CD14-positive monocyte (primary cell): ENCODE measurements at regions not wholly inside any gene's neighbourhood (a gene's known extent, or its start where the extent isn't known, plus 50 kb on each side); places are given as distances from the start of the nearest gene placed in this dataset.
"Not testable (repeated sequence)": the region's sequence is repeated elsewhere in the genome, so short reads cannot be mapped to it uniquely, and the experiment has no call there.

Experiments used
- DNase-seq, 3 donors: peaks; one replicate each; pipeline ENCODE4 v3.0.0-alpha.2; 2011 to 2022
- H2AFZ ChIP-seq: 2 replicates; pipeline ENCODE4 v1.6.0; 2012; ENCODE audit warnings: mild to moderate bottlenecking, low read depth, low read length, inconsistent platforms; ENCODE audit not compliant: insufficient read depth, poor library complexity, severe bottlenecking
- H3K27ac ChIP-seq, 2 donors: 1 replicate in 1 of 2; 2 replicates in 1 of 2; pipeline ENCODE4 v1.5.1; 2012 to 2013; ENCODE audit warnings: low read length in 2 of 2, control low read depth in 1 of 2, inconsistent platforms in 1 of 2, low read depth in 1 of 2, mild to moderate bottlenecking in 1 of 2
- H3K27me3 ChIP-seq, 2 donors: one replicate each; pipeline versions ENCODE4 v1.6.0 to v1.6.1; 2011 to 2013; ENCODE audit warnings: low read length in 2 of 2; ENCODE audit not compliant: control insufficient read depth in 2 of 2, insufficient read depth in 2 of 2
- H3K36me3 ChIP-seq, 2 donors: replicated peaks in 1 of 2; 1 replicate in 1 of 2; 2 replicates in 1 of 2; pipeline versions ENCODE4 v1.5.1 to v1.6.1; 2012 to 2013; ENCODE audit warnings: low read length in 2 of 2, control low read depth in 1 of 2, inconsistent platforms in 1 of 2, mild to moderate bottlenecking in 1 of 2; ENCODE audit not compliant: insufficient read depth in 2 of 2, control insufficient read depth in 1 of 2
- H3K4me1 ChIP-seq, 2 donors: 1 replicate in 1 of 2; 2 replicates in 1 of 2; pipeline versions ENCODE4 v1.5.1 to v1.6.1; 2012 to 2013; ENCODE audit warnings: low read length in 2 of 2, control low read depth in 1 of 2, inconsistent platforms in 1 of 2, mild to moderate bottlenecking in 1 of 2, moderate library complexity in 1 of 2; ENCODE audit not compliant: insufficient read depth in 2 of 2, control insufficient read depth in 1 of 2
- H3K4me2 ChIP-seq: replicated peaks from 2 replicates; pipeline ENCODE3; 2012; ENCODE audit warnings: low read length, moderate library complexity, mild to moderate bottlenecking; ENCODE audit not compliant: poor library complexity, severe bottlenecking; ENCODE audit errors: extremely low read depth
- H3K4me3 ChIP-seq, 3 experiments: fragments of 200-600 bp in 1 of 3; sonication (generic) in 1 of 3; replicated peaks in 1 of 3; 1 replicate in 2 of 3; 2 replicates in 1 of 3; pipeline ENCODE4 v1.5.1; 2011 to 2013; ENCODE audit warnings: low read length in 3 of 3, mild to moderate bottlenecking in 3 of 3, control low read depth in 2 of 3, low read depth in 2 of 3, inconsistent platforms in 1 of 3, moderate library complexity in 1 of 3
- H3K79me2 ChIP-seq: 2 replicates; pipeline ENCODE4 v1.6.0; 2012; ENCODE audit warnings: mild to moderate bottlenecking, control low read depth, inconsistent platforms, low read length, moderate library complexity; ENCODE audit not compliant: insufficient read depth
- H3K9ac ChIP-seq: 2 replicates; pipeline ENCODE4 v1.6.0; 2017; ENCODE audit warnings: low read length, mild to moderate bottlenecking; ENCODE audit not compliant: insufficient read depth, poor library complexity, severe bottlenecking
- H3K9me3 ChIP-seq, 2 donors: replicated peaks in 1 of 2; 1 replicate in 1 of 2; 2 replicates in 1 of 2; pipeline versions ENCODE4 v1.5.1 to v1.6.1; 2012 to 2013; ENCODE audit warnings: low read length in 2 of 2, control low read depth in 1 of 2; ENCODE audit not compliant: control insufficient read depth in 1 of 2, insufficient read depth in 1 of 2
- H4K20me1 ChIP-seq: 2 replicates; pipeline ENCODE4 v1.6.0; 2012; ENCODE audit warnings: mild to moderate bottlenecking, low read length, control low read depth, moderate library complexity; ENCODE audit not compliant: insufficient read depth
- H3K27ac Mint-ChIP-seq, 7 donors: one replicate each; pipeline ENCODE4 v1.8.0; 2020; ENCODE audit warnings: mild to moderate bottlenecking in 7 of 7, mixed read lengths in 7 of 7, moderate library complexity in 6 of 7, inconsistent platforms in 2 of 7
- H3K27me3 Mint-ChIP-seq, 3 donors: one replicate each; pipeline ENCODE4 v1.8.0; 2021 to 2022; ENCODE audit warnings: low read depth in 3 of 3, mild to moderate bottlenecking in 3 of 3, mixed read lengths in 3 of 3, moderate library complexity in 3 of 3, inconsistent platforms in 1 of 3
- H3K36me3 Mint-ChIP-seq, 2 donors: one replicate each; pipeline ENCODE4 v1.8.0; 2020; ENCODE audit warnings: mixed read lengths in 2 of 2, inconsistent platforms in 1 of 2, mild to moderate bottlenecking in 1 of 2
- H3K4me1 Mint-ChIP-seq: one replicate; pipeline ENCODE4 v1.8.0; 2020; ENCODE audit warnings: mild to moderate bottlenecking, mixed read lengths
- H3K4me3 Mint-ChIP-seq, 2 donors: one replicate each; pipeline ENCODE4 v1.8.0; 2020; ENCODE audit warnings: mild to moderate bottlenecking in 2 of 2, mixed read lengths in 2 of 2, moderate library complexity in 1 of 2
- H3K9me3 Mint-ChIP-seq, 7 donors: one replicate each; pipeline ENCODE4 v1.8.0; 2020 to 2022; ENCODE audit warnings: mixed read lengths in 7 of 7, mild to moderate bottlenecking in 6 of 7, moderate library complexity in 6 of 7, inconsistent platforms in 2 of 7
- WGBS: methylation state at CpG from one replicate; pipeline ENCODE4 v1.1.5; 2013; ENCODE audit warnings: missing lambda C conversion rate; ENCODE audit not compliant: insufficient coverage; 5-methylcytosine and 5-hydroxymethylcytosine counted together
- intact Hi-C, 2 donors: fragments of 100-400 bp; cut with micrococcal nuclease; formaldehyde crosslinking; loops; one replicate each; pipeline versions ENCODE4 v1.15.0 to v1.15.1; 2023
- TF ChIP-seq, protein P1 (sequence below): fragments of 200-600 bp; IDR thresholded peaks from one replicate; pipeline ENCODE4 v1.8.0; 2022; ENCODE audit warnings: antibody characterized with exemption, mild to moderate bottlenecking

DNA sequence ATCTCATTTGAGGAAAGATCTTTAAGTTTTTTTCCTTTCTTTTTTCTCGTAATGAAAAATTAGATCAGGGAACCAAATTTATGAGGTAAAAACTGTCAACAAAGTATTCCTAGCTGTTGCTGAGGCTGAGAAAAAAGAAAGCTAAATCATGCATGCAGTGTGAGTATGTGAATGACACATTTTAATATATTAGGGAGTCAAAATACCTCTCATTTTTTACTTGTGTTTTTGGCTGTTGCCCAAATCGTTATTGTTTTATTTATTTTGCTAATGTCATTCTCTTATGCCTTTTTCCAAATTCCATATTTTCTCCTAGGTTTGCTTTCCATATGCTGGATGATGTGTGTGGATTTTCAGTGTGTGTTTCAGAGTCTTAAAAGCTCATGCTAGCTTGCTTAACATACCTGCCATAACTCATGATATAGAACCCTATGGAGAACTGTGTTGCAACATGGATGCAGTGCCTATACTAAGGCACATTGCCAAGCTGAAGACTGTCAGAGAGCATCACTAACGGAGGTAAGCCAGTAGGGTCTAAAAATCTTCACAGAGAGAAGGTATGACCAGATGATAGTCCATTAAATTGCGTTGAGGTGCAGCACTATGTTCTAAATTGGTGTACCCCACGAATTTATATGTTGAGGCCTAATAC is 629.5 kb upstream of the KCNMB2 start:
- Histone ChIP-seq H4K20me1 (no peaks in the 10 kb centered on the region), H3K9ac (no peak overlapping the region), H3K4me1 (no peaks in the 10 kb centered on the region), H3K4me3 (no peak overlapping the region), H3K27me3 (no peaks in the 10 kb centered on the region), H3K9me3 (peaks cover 4 to 10% of the 10 kb centered on the region in 2 donors), H2AFZ (no peak overlapping the region), H3K79me2 (no peaks in the 10 kb centered on the region), H3K27ac (no peak overlapping the region), H3K4me2 (no peak overlapping the region), H3K36me3 (no peaks in the 10 kb centered on the region)
- Mint-ChIP-seq H3K4me3 (no peak overlapping the region), H3K4me1 (no peaks in the 10 kb centered on the region), H3K36me3 (no peaks in the 10 kb centered on the region), H3K27ac (no peak overlapping the region), H3K27me3 (peaks cover 0 to 2% (median 0%) of the 10 kb centered on the region in 3 donors), H3K9me3 (peaks cover 5 to 13% (median 6%) of the 10 kb centered on the region in 7 donors)
- TF ChIP-seq, protein P1, sequence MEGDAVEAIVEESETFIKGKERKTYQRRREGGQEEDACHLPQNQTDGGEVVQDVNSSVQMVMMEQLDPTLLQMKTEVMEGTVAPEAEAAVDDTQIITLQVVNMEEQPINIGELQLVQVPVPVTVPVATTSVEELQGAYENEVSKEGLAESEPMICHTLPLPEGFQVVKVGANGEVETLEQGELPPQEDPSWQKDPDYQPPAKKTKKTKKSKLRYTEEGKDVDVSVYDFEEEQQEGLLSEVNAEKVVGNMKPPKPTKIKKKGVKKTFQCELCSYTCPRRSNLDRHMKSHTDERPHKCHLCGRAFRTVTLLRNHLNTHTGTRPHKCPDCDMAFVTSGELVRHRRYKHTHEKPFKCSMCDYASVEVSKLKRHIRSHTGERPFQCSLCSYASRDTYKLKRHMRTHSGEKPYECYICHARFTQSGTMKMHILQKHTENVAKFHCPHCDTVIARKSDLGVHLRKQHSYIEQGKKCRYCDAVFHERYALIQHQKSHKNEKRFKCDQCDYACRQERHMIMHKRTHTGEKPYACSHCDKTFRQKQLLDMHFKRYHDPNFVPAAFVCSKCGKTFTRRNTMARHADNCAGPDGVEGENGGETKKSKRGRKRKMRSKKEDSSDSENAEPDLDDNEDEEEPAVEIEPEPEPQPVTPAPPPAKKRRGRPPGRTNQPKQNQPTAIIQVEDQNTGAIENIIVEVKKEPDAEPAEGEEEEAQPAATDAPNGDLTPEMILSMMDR = no peak
- WGBS = 79% methylated on average over 2 of the region's 5 CpGs
- DNase-seq = no peak
- intact Hi-C loops = no loop called here

DNA sequence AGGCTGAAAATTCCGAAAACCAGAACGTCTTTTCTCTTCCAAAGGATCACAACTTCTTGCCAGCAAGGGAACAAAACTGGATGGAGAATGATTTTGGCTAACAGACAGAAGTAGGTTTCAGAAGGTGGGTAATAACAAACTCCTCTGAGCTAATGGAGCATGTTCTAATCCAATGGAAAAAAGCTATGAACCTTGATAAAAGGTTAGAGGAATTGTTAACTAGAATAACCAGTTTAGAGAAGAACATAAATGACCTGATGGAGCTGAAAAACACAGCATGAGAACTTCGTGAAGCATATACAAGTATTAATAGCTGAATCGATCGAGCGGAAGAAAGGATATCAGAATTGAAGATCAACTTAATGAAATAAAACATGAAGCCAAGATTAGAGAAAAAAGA is 626.7 kb upstream of the KCNMB2 start:
- H3K4me1 Mint-ChIP-seq, intact Hi-C loops, H3K36me3 Mint-ChIP-seq, H3K27me3 Mint-ChIP-seq, H3K4me2 ChIP-seq, H4K20me1 ChIP-seq, H3K27ac Mint-ChIP-seq, H2AFZ ChIP-seq, H3K4me3 ChIP-seq, H3K4me3 Mint-ChIP-seq, H3K27ac ChIP-seq, H3K9ac ChIP-seq, H3K4me1 ChIP-seq, H3K36me3 ChIP-seq, H3K79me2 ChIP-seq, DNase-seq, H3K27me3 ChIP-seq: not testable (repeated sequence)
- H3K9me3 ChIP-seq = peaks cover 4 to 16% of the 10 kb centered on the region in 2 donors
- 94% methylated on average over 3 of the region's 6 CpGs for WGBS
- H3K9me3 Mint-ChIP-seq = peaks cover 9 to 24% (median 16%) of the 10 kb centered on the region in 7 donors
